H1 (cell line): ENCODE measurements at regions not wholly inside any gene's neighbourhood (a gene's known extent, or its start where the extent isn't known, plus 50 kb on each side); places are given as distances from the start of the nearest gene placed in this dataset.

Experiments used
- CTCF ChIA-PET: fragments of 300-600 bp; sonication (Branson Sonifier 250); formaldehyde crosslinking; loops from one replicate; lab custom pipeline; 2021; ENCODE audit not compliant: partially characterized antibody; lab: Charles Lee
- POLR2A ChIA-PET: fragments of 300-600 bp; sonication (Branson Sonifier 250); formaldehyde crosslinking; loops from one replicate; lab custom pipeline; 2021; ENCODE audit warnings: inconsistent platforms; ENCODE audit not compliant: partially characterized antibody; lab: Charles Lee
- DNase-seq, 2 experiments: peaks; one replicate each; pipeline versions ENCODE4 v3.0.0 to v3.0.0-alpha.2; 2010 to 2022; ENCODE audit warnings: low spot score in 2 of 2, low read depth in 1 of 2, mixed read lengths in 1 of 2
- FAIRE-seq: peaks from 2 replicates; lab custom pipeline; 2011; peaks lifted over from hg19 to GRCh38; lab: Jason Lieb, UNC
- H2AFZ ChIP-seq: 2 replicates; pipeline ENCODE4 v1.8.1; 2012; ENCODE audit warnings: low read length, inconsistent platforms
- H2AK5ac ChIP-seq: 2 replicates; pipeline ENCODE4 v1.6.1; 2013; ENCODE audit warnings: low read depth, low read length
- H2BK120ac ChIP-seq: replicated peaks from 2 replicates; pipeline ENCODE3; 2013; ENCODE audit warnings: low read depth, low read length, inconsistent platforms
- H2BK12ac ChIP-seq: 2 replicates; pipeline ENCODE4 v1.6.1; 2013; ENCODE audit warnings: low read depth, low read length
- H2BK15ac ChIP-seq: 2 replicates; pipeline ENCODE4 v1.6.1; 2013; ENCODE audit warnings: low read length
- H2BK20ac ChIP-seq: 2 replicates; pipeline ENCODE4 v1.6.1; 2013; ENCODE audit warnings: low read length
- H2BK5ac ChIP-seq: 2 replicates; pipeline ENCODE4 v1.6.1; 2013; ENCODE audit warnings: low read depth, low read length
- H3K14ac ChIP-seq: 2 replicates; pipeline ENCODE4 v1.6.1; 2013; ENCODE audit warnings: inconsistent platforms; ENCODE audit not compliant: insufficient read length
- H3K18ac ChIP-seq: 2 replicates; pipeline ENCODE4 v1.6.1; 2013; ENCODE audit warnings: low read length; ENCODE audit errors: extremely low read depth
- H3K23ac ChIP-seq: 2 replicates; pipeline ENCODE4 v1.6.1; 2013; ENCODE audit warnings: inconsistent platforms; ENCODE audit not compliant: insufficient read length
- H3K23me2 ChIP-seq: 2 replicates; pipeline ENCODE4 v1.6.1; 2013; ENCODE audit warnings: low read depth, low read length
- H3K27ac ChIP-seq: 2 replicates; pipeline ENCODE4 v1.6.1; 2011; ENCODE audit warnings: low read depth, low read length, inconsistent platforms
- H3K27me3 ChIP-seq, 4 experiments: replicated peaks in 1 of 4; 1 replicate in 1 of 4; 2 replicates in 3 of 4; pipeline versions ENCODE4 v1.6.1 to v1.8.1; 2011 to 2013; ENCODE audit warnings: low read length in 3 of 4, mild to moderate bottlenecking in 3 of 4, inconsistent platforms in 2 of 4, mixed read lengths in 2 of 4, moderate library complexity in 1 of 4; ENCODE audit not compliant: control insufficient read depth in 3 of 4, insufficient read depth in 3 of 4; ENCODE audit errors: extremely low read depth in 1 of 4
- H3K36me3 ChIP-seq, 4 experiments: 2 replicates each; pipeline versions ENCODE4 v1.6.1 to v1.8.1; 2011 to 2013; ENCODE audit warnings: mild to moderate bottlenecking in 4 of 4, low read length in 3 of 4, moderate library complexity in 2 of 4, control low read depth in 1 of 4, inconsistent platforms in 1 of 4; ENCODE audit not compliant: insufficient read depth in 4 of 4, control insufficient read depth in 2 of 4
- H3K4ac ChIP-seq: replicated peaks from 2 replicates; pipeline ENCODE3; 2013; ENCODE audit warnings: low read length, low read depth, mixed read lengths, inconsistent platforms; ENCODE audit not compliant: insufficient read length
- H3K4me1 ChIP-seq, 4 experiments: replicated peaks in 1 of 4; 1 replicate in 1 of 4; 2 replicates in 3 of 4; pipeline versions ENCODE4 v1.6.1 to v1.8.1; 2011 to 2013; ENCODE audit warnings: low read length in 3 of 4, inconsistent platforms in 2 of 4, mixed read lengths in 1 of 4; ENCODE audit not compliant: insufficient read depth in 4 of 4, control insufficient read depth in 3 of 4
- H3K4me2 ChIP-seq, 2 experiments: 2 replicates each; pipeline versions ENCODE4 v1.6.1 to v1.8.1; 2011 to 2013; ENCODE audit warnings: low read depth in 2 of 2, low read length in 2 of 2, control low read depth in 1 of 2, inconsistent platforms in 1 of 2, mild to moderate bottlenecking in 1 of 2; ENCODE audit not compliant: insufficient read depth in 1 of 2
- H3K4me3 ChIP-seq, 4 experiments: fragments of 200-600, 300-600 bp in 1 of 4; sonication (generic), shearing (Covaris generic), sonication (Bioruptor Twin) in 1 of 4; 2 replicates each; pipeline versions ENCODE4 v1.5.1 to v1.8.1; 2011 to 2016; ENCODE audit warnings: low read length in 4 of 4, low read depth in 3 of 4, control low read depth in 2 of 4, inconsistent platforms in 2 of 4, mild to moderate bottlenecking in 2 of 4, mixed read lengths in 1 of 4, moderate library complexity in 1 of 4; ENCODE audit not compliant: insufficient read depth in 2 of 4; ENCODE audit errors: extremely low read depth in 1 of 4
- H3K56ac ChIP-seq: replicated peaks from 2 replicates; pipeline ENCODE3; 2013; ENCODE audit warnings: low read depth, mild to moderate bottlenecking, mixed read lengths, low read length, inconsistent platforms; ENCODE audit not compliant: insufficient read length
- H3K79me1 ChIP-seq: 2 replicates; pipeline ENCODE4 v1.6.1; 2013; ENCODE audit warnings: low read depth, low read length, control low read depth
- H3K79me2 ChIP-seq, 2 experiments: 2 replicates each; pipeline versions ENCODE4 v1.6.1 to v1.8.1; 2012 to 2013; ENCODE audit warnings: low read length in 2 of 2, mild to moderate bottlenecking in 2 of 2, inconsistent platforms in 1 of 2; ENCODE audit not compliant: insufficient read depth in 2 of 2, control insufficient read depth in 1 of 2
- H3K9ac ChIP-seq, 4 experiments: replicated peaks in 1 of 4; 1 replicate in 1 of 4; 2 replicates in 3 of 4; pipeline versions ENCODE4 v1.6.1 to v1.8.1; 2011 to 2013; ENCODE audit warnings: low read depth in 3 of 4, low read length in 3 of 4, control low read depth in 2 of 4, mild to moderate bottlenecking in 2 of 4, moderate library complexity in 2 of 4, inconsistent platforms in 1 of 4; ENCODE audit errors: extremely low read depth in 1 of 4
- H3K9me3 ChIP-seq, 2 experiments: 2 replicates each; pipeline versions ENCODE4 v1.6.1 to v1.8.1; 2012 to 2013; ENCODE audit warnings: mild to moderate bottlenecking in 2 of 2, moderate library complexity in 2 of 2, control low read depth in 1 of 2, inconsistent platforms in 1 of 2, low read depth in 1 of 2, low read length in 1 of 2, mixed read lengths in 1 of 2; ENCODE audit not compliant: insufficient read depth in 2 of 2
- H4K20me1 ChIP-seq, 2 experiments: replicated peaks in 1 of 2; 2 replicates each; pipeline versions ENCODE3 to v1.8.1; 2011 to 2013; ENCODE audit warnings: inconsistent platforms in 2 of 2, low read length in 2 of 2, mild to moderate bottlenecking in 1 of 2; ENCODE audit not compliant: insufficient read depth in 2 of 2, control insufficient read depth in 1 of 2
- H4K5ac ChIP-seq: 2 replicates; pipeline ENCODE4 v1.6.1; 2013; ENCODE audit warnings: low read length, low read depth, mixed read lengths, inconsistent platforms; ENCODE audit not compliant: insufficient read length
- H4K8ac ChIP-seq: 2 replicates; pipeline ENCODE4 v1.8.0; 2013; ENCODE audit warnings: mild to moderate bottlenecking, moderate library complexity, low read length, inconsistent platforms; ENCODE audit not compliant: insufficient read depth; ENCODE audit errors: extremely low read depth
- H4K91ac ChIP-seq: replicated peaks from 2 replicates; pipeline ENCODE3; 2013; ENCODE audit warnings: low read length, mixed read lengths, inconsistent platforms; ENCODE audit not compliant: insufficient read length
- POLR2AphosphoS5 ChIP-seq: IDR thresholded peaks from 2 replicates; pipeline ENCODE4 v1.6.1; 2011; ENCODE audit warnings: low read depth, low read length
- RAD21 ChIP-seq, 2 experiments: IDR thresholded peaks in 1 of 2; conservative IDR thresholded peaks in 1 of 2; 2 replicates each; pipeline ENCODE4 v1.6.1; 2011; ENCODE audit warnings: low read depth in 2 of 2, low read length in 2 of 2, improper control_type of control experiment in 1 of 2, inconsistent platforms in 1 of 2, mild to moderate bottlenecking in 1 of 2, moderate library complexity in 1 of 2
- SAP30 ChIP-seq: fragments of 300-600 bp; sonication (generic); IDR thresholded peaks from 2 replicates; pipeline ENCODE4 v1.7.1; 2012; ENCODE audit warnings: low read length, moderate library complexity, mild to moderate bottlenecking, inconsistent platforms; ENCODE audit not compliant: insufficient read depth, insufficient replicate concordance
- SIX5 ChIP-seq: IDR thresholded peaks from 2 replicates; pipeline ENCODE4 v1.6.1; 2011; ENCODE audit warnings: mild to moderate bottlenecking, low read depth, low read length
- WGBS, 2 experiments: shearing (Covaris generic) in 1 of 2; methylation state at CpG; one replicate each; pipeline versions ENCODE4 v1.1.6 to v1.1.7; 2013 to 2015; ENCODE audit warnings: low lambda C conversion rate in 2 of 2, mixed read lengths in 2 of 2, inconsistent platforms in 1 of 2, low coverage in 1 of 2, missing lambda C conversion rate in 1 of 2; ENCODE audit not compliant: insufficient replicate concordance in 2 of 2, insufficient coverage in 1 of 2, insufficient read length in 1 of 2; ENCODE audit errors: extremely low coverage in 1 of 2, missing lambda C conversion rate in 1 of 2; 5-methylcytosine and 5-hydroxymethylcytosine counted together
- TF ChIP-seq, protein P1 (sequence below), 3 experiments: IDR thresholded peaks; 1 replicate in 2 of 3; 2 replicates in 1 of 3; pipeline versions ENCODE4 v1.5.1 to v1.6.1; 2011; ENCODE audit warnings: low read length in 3 of 3, mild to moderate bottlenecking in 3 of 3, inconsistent platforms in 2 of 3, low read depth in 1 of 3, moderate library complexity in 1 of 3; ENCODE audit not compliant: insufficient read depth in 1 of 3; ENCODE audit errors: control extremely low read depth in 1 of 3

- H3K27me3 ChIP-seq = no peaks in the 10 kb centered on the region
- no peak overlapping the region for H3K27ac ChIP-seq
- no peak overlapping the region for H3K18ac ChIP-seq
- H3K14ac ChIP-seq = no peak overlapping the region
- no peaks in the 10 kb centered on the region for H3K79me1 ChIP-seq
- H3K4me1 ChIP-seq = no peaks in the 10 kb centered on the region
- ChIA-PET CTCF (interaction anchor here (0.8 to 4.4 kb wide), 12 partner anchors 9 to 476 kb away, joined by 3 to 30 read pairs (median 4); no protein-coding TSS in a partner anchor), POLR2A (no interaction called here)
- H2BK12ac ChIP-seq = no peak overlapping the region
- peak in 1 of 2 experiments; percentile 57 for DNase-seq
- H3K56ac ChIP-seq = no peak overlapping the region
- H3K23ac ChIP-seq = no peak overlapping the region
- peak overlapping the region; percentile 87 for H2AFZ ChIP-seq
- H2BK20ac ChIP-seq = no peak overlapping the region
- H4K5ac ChIP-seq = no peak overlapping the region
- no peak overlapping the region for H3K4me2 ChIP-seq
- TF ChIP-seq SIX5 = no peak
- TF ChIP-seq, protein P1, sequence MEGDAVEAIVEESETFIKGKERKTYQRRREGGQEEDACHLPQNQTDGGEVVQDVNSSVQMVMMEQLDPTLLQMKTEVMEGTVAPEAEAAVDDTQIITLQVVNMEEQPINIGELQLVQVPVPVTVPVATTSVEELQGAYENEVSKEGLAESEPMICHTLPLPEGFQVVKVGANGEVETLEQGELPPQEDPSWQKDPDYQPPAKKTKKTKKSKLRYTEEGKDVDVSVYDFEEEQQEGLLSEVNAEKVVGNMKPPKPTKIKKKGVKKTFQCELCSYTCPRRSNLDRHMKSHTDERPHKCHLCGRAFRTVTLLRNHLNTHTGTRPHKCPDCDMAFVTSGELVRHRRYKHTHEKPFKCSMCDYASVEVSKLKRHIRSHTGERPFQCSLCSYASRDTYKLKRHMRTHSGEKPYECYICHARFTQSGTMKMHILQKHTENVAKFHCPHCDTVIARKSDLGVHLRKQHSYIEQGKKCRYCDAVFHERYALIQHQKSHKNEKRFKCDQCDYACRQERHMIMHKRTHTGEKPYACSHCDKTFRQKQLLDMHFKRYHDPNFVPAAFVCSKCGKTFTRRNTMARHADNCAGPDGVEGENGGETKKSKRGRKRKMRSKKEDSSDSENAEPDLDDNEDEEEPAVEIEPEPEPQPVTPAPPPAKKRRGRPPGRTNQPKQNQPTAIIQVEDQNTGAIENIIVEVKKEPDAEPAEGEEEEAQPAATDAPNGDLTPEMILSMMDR (IDR thresholded peaks at IDR 0.05; ENCODE audit: control extremely low read depth in 1 of 3, insufficient read depth in 1 of 3, low read depth in 1 of 3, low read length in 3 of 3) = peak in 2 of 3 experiments; percentile 46 to 47; a peak in 3 of 4 replicates
- no peak for TF ChIP-seq POLR2AphosphoS5
- TF ChIP-seq SAP30 = no peak
- peak; percentile 54 to 62 for TF ChIP-seq RAD21 (IDR thresholded peaks at IDR 0.05 in 1 of 2, conservative IDR thresholded peaks at IDR 0.05 in 1 of 2; ENCODE audit: low read depth in 2 of 2, low read length in 2 of 2)
- no peak overlapping the region for H4K91ac ChIP-seq
- no peak overlapping the region for H2BK120ac ChIP-seq
- H4K20me1 ChIP-seq = no peaks in the 10 kb centered on the region
- FAIRE-seq = peak; percentile 36
- H3K4me3 ChIP-seq = no peak overlapping the region
- H3K79me2 ChIP-seq = no peaks in the 10 kb centered on the region
- no peak overlapping the region for H3K4ac ChIP-seq
- no peak overlapping the region for H2AK5ac ChIP-seq
- WGBS, 2 experiments = 76% methylated on average over 3 of the region's 3 CpGs; no CpG with 5 or more reads in 1 of the 2 experiments
- H2BK5ac ChIP-seq = no peak overlapping the region
- 0 out of 4 replicates have a peak, but pooled peaks cover 0 to 3% of the 10 kb centered on the region in 2 experiments for H3K9me3 ChIP-seq
- no peaks in the 10 kb centered on the region for H3K23me2 ChIP-seq
- no peaks in the 10 kb centered on the region for H3K36me3 ChIP-seq
- no peak overlapping the region for H4K8ac ChIP-seq
- no peak overlapping the region for H2BK15ac ChIP-seq
- H3K9ac ChIP-seq = no peak overlapping the region; a peak in 1 of 7 replicates
Measured at GRCh38 chr4:189436207-189436606, 504.5 kb upstream of the FRG1 start.
